Neural cell (in vitro differentiated cells): ENCODE measurements at regions not wholly inside any gene's neighbourhood (a gene's known extent, or its start where the extent isn't known, plus 50 kb on each side); places are given as distances from the start of the nearest gene placed in this dataset.

Source experiments
- H2AFZ ChIP-seq: fragments of 200-600, 300-800 bp; sonication (generic), shearing (Covaris generic); 2 replicates; pipeline ENCODE4 v1.6.0; 2014; ENCODE audit warnings: low read depth, mild to moderate bottlenecking, antibody characterized with exemption, low read length, moderate library complexity
- H3F3A ChIP-seq: fragments of 200-600 bp; shearing (Covaris generic); 2 replicates; pipeline ENCODE4 v1.6.1; 2016; ENCODE audit warnings: mild to moderate bottlenecking, moderate library complexity, mixed read lengths, antibody characterized with exemption, low read length; ENCODE audit not compliant: insufficient read depth, poor library complexity, severe bottlenecking
- H3K27ac ChIP-seq: fragments of 200-600, 300-800 bp; sonication (generic), shearing (Covaris generic); 2 replicates; pipeline ENCODE4 v1.5.1; 2014; ENCODE audit warnings: mild to moderate bottlenecking, low read length, moderate library complexity
- H3K27me3 ChIP-seq: fragments of 300-800, 200-600 bp; sonication (generic), shearing (Covaris generic); 2 replicates; pipeline ENCODE4 v1.6.0; 2014; ENCODE audit warnings: mild to moderate bottlenecking, low read depth, low read length, moderate library complexity; ENCODE audit not compliant: insufficient read depth
- H3K36me3 ChIP-seq: fragments of 300-800, 200-600 bp; sonication (generic), shearing (Covaris generic); 2 replicates; pipeline ENCODE4 v1.5.1; 2014; ENCODE audit warnings: mild to moderate bottlenecking, antibody characterized with exemption, low read length, moderate library complexity; ENCODE audit not compliant: insufficient read depth
- H3K4me2 ChIP-seq: fragments of 300-800, 200-600 bp; sonication (generic), shearing (Covaris generic); 2 replicates; pipeline ENCODE4 v1.6.0; 2014; ENCODE audit warnings: mild to moderate bottlenecking, low read length
- H3K4me3 ChIP-seq: fragments of 300-800, 200-600 bp; sonication (generic), shearing (Covaris generic); 2 replicates; pipeline ENCODE4 v1.5.1; 2014; ENCODE audit warnings: mild to moderate bottlenecking, low read length, moderate library complexity
- H3K79me2 ChIP-seq: fragments of 200-600 bp; shearing (Covaris generic); replicated peaks from 2 replicates; pipeline ENCODE4 v1.6.0; 2014; ENCODE audit warnings: mild to moderate bottlenecking, low read length, moderate library complexity; ENCODE audit not compliant: insufficient read depth
- H3K9ac ChIP-seq: fragments of 300-800, 200-600 bp; sonication (generic), shearing (Covaris generic); 2 replicates; pipeline ENCODE4 v1.6.1; 2016; ENCODE audit warnings: mild to moderate bottlenecking, low read length, mixed read lengths
- H3K9me2 ChIP-seq: fragments of 200-600 bp; shearing (Covaris generic); 2 replicates; pipeline ENCODE4 v1.6.1; 2016; ENCODE audit warnings: mild to moderate bottlenecking, low read length, mixed read lengths; ENCODE audit not compliant: insufficient read depth
- H3K9me3 ChIP-seq: fragments of 200-600, 300-800 bp; sonication (generic), shearing (Covaris generic); 2 replicates; pipeline ENCODE4 v1.6.1; 2016; ENCODE audit warnings: mild to moderate bottlenecking, mixed run types, low read length, moderate library complexity, mixed read lengths
- H4K20me1 ChIP-seq: fragments of 200-600 bp; shearing (Covaris generic); 2 replicates; pipeline ENCODE4 v1.6.1; 2016; ENCODE audit warnings: mild to moderate bottlenecking, mixed run types; ENCODE audit not compliant: insufficient read depth
- EP300 ChIP-seq: fragments of 450-650 bp; conservative IDR thresholded peaks from 2 replicates; pipeline ENCODE4 v1.6.1; 2014; ENCODE audit warnings: antibody characterized with exemption, mild to moderate bottlenecking, moderate library complexity; ENCODE audit not compliant: poor library complexity, severe bottlenecking
- EZH2 ChIP-seq: fragments of 200-600, 300-800 bp; shearing (Covaris generic), sonication (generic); IDR thresholded peaks from 2 replicates; pipeline ENCODE4 v1.6.1; 2014; ENCODE audit warnings: antibody characterized with exemption, low read length, borderline replicate concordance, mild to moderate bottlenecking; ENCODE audit not compliant: insufficient read depth, poor library complexity, severe bottlenecking
- MXI1 ChIP-seq: fragments of 450-650 bp; conservative IDR thresholded peaks from 2 replicates; pipeline ENCODE4 v1.6.1; 2014; ENCODE audit warnings: antibody characterized with exemption, mild to moderate bottlenecking; ENCODE audit not compliant: poor library complexity, severe bottlenecking
- POLR2AphosphoS5 ChIP-seq: IDR thresholded peaks from 2 replicates; pipeline ENCODE4 v1.6.1; 2012
- RAD21 ChIP-seq: fragments of 450-650 bp; conservative IDR thresholded peaks from 2 replicates; pipeline ENCODE4 v1.6.1; 2014; ENCODE audit warnings: antibody characterized with exemption, mild to moderate bottlenecking, moderate library complexity
- SMC3 ChIP-seq: fragments of 450-650 bp; conservative IDR thresholded peaks from 2 replicates; pipeline ENCODE4 v1.6.1; 2014; ENCODE audit warnings: antibody characterized with exemption, mild to moderate bottlenecking, moderate library complexity; ENCODE audit not compliant: poor library complexity
- TAF1 ChIP-seq: IDR thresholded peaks from 2 replicates; pipeline ENCODE4 v1.6.1; 2012; ENCODE audit warnings: low read depth
- TF ChIP-seq, protein P1 (sequence below): IDR thresholded peaks from 2 replicates; pipeline ENCODE4 v1.6.1; 2012; ENCODE audit warnings: borderline replicate concordance
- TF ChIP-seq, protein P2 (sequence below): fragments of 450-650 bp; IDR thresholded peaks from 2 replicates; pipeline ENCODE4 v1.5.1; 2014; ENCODE audit warnings: antibody characterized with exemption, mild to moderate bottlenecking, moderate library complexity; ENCODE audit not compliant: poor library complexity, severe bottlenecking

DNA sequence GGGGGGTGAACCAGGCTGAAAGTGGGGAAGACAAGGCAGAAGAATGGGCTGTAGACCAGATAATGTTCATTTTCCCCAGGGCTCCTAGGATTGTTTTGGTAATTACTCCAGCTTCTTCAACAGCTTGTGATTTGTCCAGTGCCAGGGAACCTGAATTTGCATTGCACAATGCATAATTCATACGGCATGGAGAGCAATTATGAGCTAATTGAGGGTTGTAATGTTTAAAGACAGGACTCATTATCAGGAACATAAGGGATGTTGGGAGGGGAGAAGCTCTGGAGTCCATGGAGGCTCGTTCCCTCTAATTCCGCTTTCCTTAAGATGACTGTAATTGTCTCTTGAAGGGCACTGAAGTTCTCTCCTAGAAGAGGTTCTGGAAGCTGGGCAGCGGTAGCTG, 405.0 kb upstream of the ZMIZ1 start:
- no peaks in the 10 kb centered on the region for H3K9me3 ChIP-seq
- no peak overlapping the region for H3K27ac ChIP-seq
- H3F3A ChIP-seq: no peaks in the 10 kb centered on the region
- no peaks in the 10 kb centered on the region for H3K9me2 ChIP-seq
- TF ChIP-seq, protein P1, sequence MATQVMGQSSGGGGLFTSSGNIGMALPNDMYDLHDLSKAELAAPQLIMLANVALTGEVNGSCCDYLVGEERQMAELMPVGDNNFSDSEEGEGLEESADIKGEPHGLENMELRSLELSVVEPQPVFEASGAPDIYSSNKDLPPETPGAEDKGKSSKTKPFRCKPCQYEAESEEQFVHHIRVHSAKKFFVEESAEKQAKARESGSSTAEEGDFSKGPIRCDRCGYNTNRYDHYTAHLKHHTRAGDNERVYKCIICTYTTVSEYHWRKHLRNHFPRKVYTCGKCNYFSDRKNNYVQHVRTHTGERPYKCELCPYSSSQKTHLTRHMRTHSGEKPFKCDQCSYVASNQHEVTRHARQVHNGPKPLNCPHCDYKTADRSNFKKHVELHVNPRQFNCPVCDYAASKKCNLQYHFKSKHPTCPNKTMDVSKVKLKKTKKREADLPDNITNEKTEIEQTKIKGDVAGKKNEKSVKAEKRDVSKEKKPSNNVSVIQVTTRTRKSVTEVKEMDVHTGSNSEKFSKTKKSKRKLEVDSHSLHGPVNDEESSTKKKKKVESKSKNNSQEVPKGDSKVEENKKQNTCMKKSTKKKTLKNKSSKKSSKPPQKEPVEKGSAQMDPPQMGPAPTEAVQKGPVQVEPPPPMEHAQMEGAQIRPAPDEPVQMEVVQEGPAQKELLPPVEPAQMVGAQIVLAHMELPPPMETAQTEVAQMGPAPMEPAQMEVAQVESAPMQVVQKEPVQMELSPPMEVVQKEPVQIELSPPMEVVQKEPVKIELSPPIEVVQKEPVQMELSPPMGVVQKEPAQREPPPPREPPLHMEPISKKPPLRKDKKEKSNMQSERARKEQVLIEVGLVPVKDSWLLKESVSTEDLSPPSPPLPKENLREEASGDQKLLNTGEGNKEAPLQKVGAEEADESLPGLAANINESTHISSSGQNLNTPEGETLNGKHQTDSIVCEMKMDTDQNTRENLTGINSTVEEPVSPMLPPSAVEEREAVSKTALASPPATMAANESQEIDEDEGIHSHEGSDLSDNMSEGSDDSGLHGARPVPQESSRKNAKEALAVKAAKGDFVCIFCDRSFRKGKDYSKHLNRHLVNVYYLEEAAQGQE: no peak
- TF ChIP-seq, protein P2, sequence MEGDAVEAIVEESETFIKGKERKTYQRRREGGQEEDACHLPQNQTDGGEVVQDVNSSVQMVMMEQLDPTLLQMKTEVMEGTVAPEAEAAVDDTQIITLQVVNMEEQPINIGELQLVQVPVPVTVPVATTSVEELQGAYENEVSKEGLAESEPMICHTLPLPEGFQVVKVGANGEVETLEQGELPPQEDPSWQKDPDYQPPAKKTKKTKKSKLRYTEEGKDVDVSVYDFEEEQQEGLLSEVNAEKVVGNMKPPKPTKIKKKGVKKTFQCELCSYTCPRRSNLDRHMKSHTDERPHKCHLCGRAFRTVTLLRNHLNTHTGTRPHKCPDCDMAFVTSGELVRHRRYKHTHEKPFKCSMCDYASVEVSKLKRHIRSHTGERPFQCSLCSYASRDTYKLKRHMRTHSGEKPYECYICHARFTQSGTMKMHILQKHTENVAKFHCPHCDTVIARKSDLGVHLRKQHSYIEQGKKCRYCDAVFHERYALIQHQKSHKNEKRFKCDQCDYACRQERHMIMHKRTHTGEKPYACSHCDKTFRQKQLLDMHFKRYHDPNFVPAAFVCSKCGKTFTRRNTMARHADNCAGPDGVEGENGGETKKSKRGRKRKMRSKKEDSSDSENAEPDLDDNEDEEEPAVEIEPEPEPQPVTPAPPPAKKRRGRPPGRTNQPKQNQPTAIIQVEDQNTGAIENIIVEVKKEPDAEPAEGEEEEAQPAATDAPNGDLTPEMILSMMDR: no peak
- TF ChIP-seq EZH2: no peak
- no peak for TF ChIP-seq POLR2AphosphoS5
- no peak for TF ChIP-seq MXI1
- TF ChIP-seq EP300: no peak
- no peak for TF ChIP-seq RAD21
- TF ChIP-seq TAF1: no peak
- no peaks in the 10 kb centered on the region for H3K36me3 ChIP-seq
- no peak overlapping the region for H3K9ac ChIP-seq
- no peaks in the 10 kb centered on the region for H3K27me3 ChIP-seq
- no peak overlapping the region for H3K4me3 ChIP-seq
- H2AFZ ChIP-seq: no peak overlapping the region
- no peaks in the 10 kb centered on the region for H4K20me1 ChIP-seq
- H3K4me2 ChIP-seq: no peak overlapping the region
- no peaks in the 10 kb centered on the region for H3K79me2 ChIP-seq

DNA sequence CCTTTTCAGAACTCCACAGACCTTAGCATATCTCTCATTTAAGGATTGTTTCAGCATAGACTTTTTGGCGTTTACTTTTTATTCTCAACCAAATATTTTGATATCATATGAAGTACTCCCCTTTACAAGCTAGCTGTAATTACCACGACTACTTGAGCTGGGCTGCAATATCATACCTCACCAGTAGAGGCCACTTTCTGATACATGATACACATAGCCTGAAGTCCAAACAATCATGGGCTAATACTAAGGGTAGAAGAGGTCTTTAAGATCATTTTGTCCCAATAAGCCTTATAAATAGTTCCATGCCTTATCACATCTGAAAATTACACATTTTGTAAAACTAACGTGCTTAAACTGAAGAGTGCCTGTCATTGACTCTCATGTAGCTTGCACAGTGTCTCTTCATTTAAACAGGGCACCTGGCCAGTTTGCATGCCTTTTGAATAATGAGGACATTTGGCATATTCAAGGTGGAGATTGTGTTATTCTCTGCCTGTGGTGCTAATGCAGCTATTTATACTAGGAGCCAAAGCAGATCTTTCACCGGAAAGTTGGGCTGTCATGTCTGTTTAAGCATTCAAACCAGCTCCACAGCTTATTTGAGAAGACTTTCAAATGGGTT, 403.7 kb upstream of the ZMIZ1 start:
- Histone ChIP-seq H3K9me3 (no peaks in the 10 kb centered on the region), H3K36me3 (no peaks in the 10 kb centered on the region), H3F3A (no peaks in the 10 kb centered on the region), H3K27me3 (no peaks in the 10 kb centered on the region), H3K79me2 (no peaks in the 10 kb centered on the region), H3K27ac (no peak overlapping the region), H3K9ac (no peak overlapping the region), H3K4me3 (no peak overlapping the region), H3K9me2 (no peaks in the 10 kb centered on the region), H2AFZ (no peak overlapping the region), H4K20me1 (no peaks in the 10 kb centered on the region), H3K4me2 (no peak overlapping the region)
- no peak for TF ChIP-seq POLR2AphosphoS5
- TF ChIP-seq EZH2: no peak
- TF ChIP-seq, protein P2: no peak
- no peak for TF ChIP-seq TAF1
- TF ChIP-seq, protein P1: no peak
- no peak for TF ChIP-seq RAD21
- TF ChIP-seq EP300: no peak
- TF ChIP-seq SMC3: no peak
- no peak for TF ChIP-seq MXI1
